HepG2 (cell line): ENCODE measurements at regions not wholly inside any gene's neighbourhood (a gene's known extent, or its start where the extent isn't known, plus 50 kb on each side); places are given as distances from the start of the nearest gene placed in this dataset.

Source experiments
- GMEB2 ChIP-seq: IDR thresholded peaks from 2 replicates; pipeline ENCODE4 v1.6.1; 2016; ENCODE audit warnings: missing biosample characterization, missing genetic modification reagents, low read depth
- HCFC1 ChIP-seq: fragments of 150-350 bp; IDR thresholded peaks from 2 replicates; pipeline ENCODE4 v1.6.1; 2014; ENCODE audit warnings: low read depth, low read length
- POLR2AphosphoS5 ChIP-seq: IDR thresholded peaks from 2 replicates; pipeline ENCODE4 v1.6.1; 2012; ENCODE audit warnings: low read depth, low read length
- SMC3 ChIP-seq: IDR thresholded peaks from 2 replicates; pipeline ENCODE4 v1.6.1; 2011; ENCODE audit warnings: low read length, improper control_type of control experiment
- ZBTB1 ChIP-seq: sonication (generic); formaldehyde crosslinking; IDR thresholded peaks from 2 replicates; pipeline ENCODE4 v1.4.0; 2020; ENCODE audit warnings: missing genetic modification reagents, borderline replicate concordance
- ZNF280B ChIP-seq: sonication (generic); formaldehyde crosslinking; IDR thresholded peaks from 2 replicates; pipeline ENCODE4 v1.5.0; 2020; ENCODE audit warnings: missing genetic modification reagents, mild to moderate bottlenecking, borderline replicate concordance
- TF ChIP-seq, protein P1 (sequence below): sonication (generic); formaldehyde crosslinking; IDR thresholded peaks from 2 replicates; pipeline ENCODE4 v1.5.0; 2020; ENCODE audit warnings: mild to moderate bottlenecking, missing genetic modification reagents, moderate library complexity

DNA sequence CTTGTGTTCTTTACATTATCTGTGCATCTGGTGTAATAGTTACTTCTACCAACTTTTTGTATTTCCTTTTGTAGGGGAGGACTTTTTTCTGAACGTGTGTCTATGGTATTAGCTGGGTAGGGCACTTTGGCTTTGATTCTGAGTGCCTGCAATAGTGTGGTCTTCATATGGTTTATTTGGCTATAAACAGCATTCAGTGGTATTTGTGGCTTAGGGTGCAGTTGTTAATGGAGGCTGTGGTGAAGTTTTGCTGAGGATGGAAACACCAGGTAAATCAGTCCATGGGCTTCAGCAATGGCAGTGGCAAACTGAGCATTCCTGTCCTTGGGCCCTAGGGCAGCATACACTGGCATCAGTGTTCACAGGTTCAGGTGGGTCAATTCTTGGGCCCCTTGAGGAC is 230.6 kb upstream of the CTNNB1 start:
- TF ChIP-seq, protein P1, sequence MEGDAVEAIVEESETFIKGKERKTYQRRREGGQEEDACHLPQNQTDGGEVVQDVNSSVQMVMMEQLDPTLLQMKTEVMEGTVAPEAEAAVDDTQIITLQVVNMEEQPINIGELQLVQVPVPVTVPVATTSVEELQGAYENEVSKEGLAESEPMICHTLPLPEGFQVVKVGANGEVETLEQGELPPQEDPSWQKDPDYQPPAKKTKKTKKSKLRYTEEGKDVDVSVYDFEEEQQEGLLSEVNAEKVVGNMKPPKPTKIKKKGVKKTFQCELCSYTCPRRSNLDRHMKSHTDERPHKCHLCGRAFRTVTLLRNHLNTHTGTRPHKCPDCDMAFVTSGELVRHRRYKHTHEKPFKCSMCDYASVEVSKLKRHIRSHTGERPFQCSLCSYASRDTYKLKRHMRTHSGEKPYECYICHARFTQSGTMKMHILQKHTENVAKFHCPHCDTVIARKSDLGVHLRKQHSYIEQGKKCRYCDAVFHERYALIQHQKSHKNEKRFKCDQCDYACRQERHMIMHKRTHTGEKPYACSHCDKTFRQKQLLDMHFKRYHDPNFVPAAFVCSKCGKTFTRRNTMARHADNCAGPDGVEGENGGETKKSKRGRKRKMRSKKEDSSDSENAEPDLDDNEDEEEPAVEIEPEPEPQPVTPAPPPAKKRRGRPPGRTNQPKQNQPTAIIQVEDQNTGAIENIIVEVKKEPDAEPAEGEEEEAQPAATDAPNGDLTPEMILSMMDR (CRISPR knock-in tag), result no peak
- no peak for TF ChIP-seq SMC3
- TF ChIP-seq GMEB2, result no peak
- no peak for TF ChIP-seq ZNF280B (CRISPR knock-in tag)
- no peak for TF ChIP-seq ZBTB1 (CRISPR knock-in tag)
- TF ChIP-seq HCFC1, result no peak
- TF ChIP-seq POLR2AphosphoS5, result no peak
